ENCODE measurements at regions not wholly inside any gene's neighbourhood (a gene's known extent, or its start where the extent isn't known, plus 50 kb on each side); places are given as distances from the start of the nearest gene placed in this dataset.

GRCh38 chr10:76743169-76743568, 894.4 kb downstream of the KCNMA1 start:
- Mint-ChIP-seq H3K9me3 (no peaks in the 10 kb centered on the region), H3K36me3 (no peaks in the 10 kb centered on the region), H3K27ac (no peak overlapping the region), H3K4me3 (no peak overlapping the region), H3K4me1 (no peaks in the 10 kb centered on the region), H3K27me3 (no peaks in the 10 kb centered on the region)

DNA sequence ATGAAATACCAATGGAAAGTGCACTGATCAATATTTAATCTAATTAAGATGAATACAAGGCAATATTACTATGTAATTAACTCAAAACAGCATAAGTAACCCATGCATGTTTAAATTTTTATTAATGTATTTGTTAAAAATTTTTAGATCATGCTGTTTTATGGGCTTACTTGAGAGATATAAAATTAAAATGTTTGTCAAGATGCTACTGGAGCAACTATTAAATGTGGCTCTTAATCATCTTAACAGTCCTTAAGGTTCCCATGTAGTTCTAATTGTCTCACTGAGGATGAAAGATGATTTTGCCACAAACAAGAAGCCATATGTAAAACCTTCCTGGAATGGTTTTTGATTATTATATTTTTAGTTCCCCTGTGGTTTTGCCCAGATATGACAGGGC, 897.1 kb downstream of the KCNMA1 start:
- no peaks in the 10 kb centered on the region for H3K36me3 Mint-ChIP-seq
- no peak overlapping the region for H3K4me3 Mint-ChIP-seq
- H3K27me3 Mint-ChIP-seq: no peaks in the 10 kb centered on the region
- no peaks in the 10 kb centered on the region for H3K9me3 Mint-ChIP-seq
- H3K27ac Mint-ChIP-seq: no peak overlapping the region
- no peaks in the 10 kb centered on the region for H3K4me1 Mint-ChIP-seq

- H3K36me3 Mint-ChIP-seq: no peaks in the 10 kb centered on the region
- no peaks in the 10 kb centered on the region for H3K9me3 Mint-ChIP-seq
- H3K4me3 Mint-ChIP-seq: no peak overlapping the region
- no peaks in the 10 kb centered on the region for H3K27me3 Mint-ChIP-seq
- H3K27ac Mint-ChIP-seq: no peak overlapping the region
- H3K4me1 Mint-ChIP-seq: no peaks in the 10 kb centered on the region
These were observed 898.6 kb downstream of the KCNMA1 start for GRCh38 chr10:76738991-76739390.

DNA sequence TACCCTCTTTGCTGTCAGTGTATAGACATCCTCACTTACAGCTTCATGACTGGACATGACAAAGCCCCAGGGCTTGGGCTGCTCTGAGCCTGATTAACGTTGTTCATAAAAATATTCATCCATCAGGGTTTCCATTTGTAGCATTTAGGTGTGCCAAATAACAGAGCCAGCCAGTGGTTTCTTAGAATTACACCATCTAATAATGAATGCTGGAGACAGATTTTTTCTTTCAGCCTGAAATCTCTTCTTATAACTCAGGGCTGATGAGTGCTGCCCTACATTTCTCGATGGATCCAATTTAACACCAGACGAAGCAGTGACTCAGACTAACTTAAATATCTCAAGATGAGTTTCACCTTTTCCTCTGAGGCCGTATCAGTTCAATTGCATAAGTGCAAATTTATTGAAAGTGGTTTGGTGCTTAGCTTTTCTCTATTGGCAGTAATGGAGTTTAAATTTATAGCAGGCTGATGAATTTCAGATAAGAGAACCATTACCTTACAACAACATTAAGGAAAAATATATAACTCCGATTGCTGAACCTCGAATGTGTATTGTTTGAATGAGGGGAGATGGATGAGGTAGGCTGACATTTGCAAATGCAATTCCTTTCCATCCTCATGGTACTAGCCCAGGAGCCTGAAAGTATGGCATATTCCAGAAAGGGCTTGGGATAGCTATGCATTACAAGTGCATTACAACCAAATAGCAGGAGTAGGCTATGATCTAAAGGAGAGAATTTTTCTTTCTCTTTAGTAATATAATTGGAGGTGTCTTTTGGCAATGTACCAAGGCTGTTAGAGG, 900.6 kb downstream of the KCNMA1 start:
- no peaks in the 10 kb centered on the region for H3K4me1 Mint-ChIP-seq
- no peak overlapping the region for H3K4me3 Mint-ChIP-seq
- H3K27ac Mint-ChIP-seq: no peak overlapping the region
- H3K27me3 Mint-ChIP-seq: no peaks in the 10 kb centered on the region
- H3K36me3 Mint-ChIP-seq: no peaks in the 10 kb centered on the region
- H3K9me3 Mint-ChIP-seq: no peaks in the 10 kb centered on the region

DNA sequence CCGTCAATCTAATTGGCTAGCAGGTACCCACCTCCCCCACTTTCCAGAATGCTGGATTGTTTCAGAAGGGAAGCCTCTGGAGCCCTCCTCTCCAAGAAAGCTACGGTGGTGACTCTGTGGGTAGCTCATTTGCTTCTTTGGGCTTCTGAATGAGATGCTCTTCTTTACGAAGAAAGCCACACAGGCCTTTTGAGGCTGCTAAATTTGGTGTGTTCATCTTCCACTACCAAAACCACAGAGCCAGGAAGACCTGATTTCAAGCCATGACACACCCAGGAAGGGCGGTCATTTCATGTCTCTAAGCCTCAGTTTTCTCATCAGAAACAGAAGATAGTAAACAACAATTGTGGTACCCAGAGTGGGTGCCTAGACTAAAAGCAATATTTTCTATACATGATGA, 901.2 kb downstream of the KCNMA1 start:
- Mint-ChIP-seq H3K4me3 (no peak overlapping the region), H3K36me3 (no peaks in the 10 kb centered on the region), H3K27me3 (no peaks in the 10 kb centered on the region), H3K27ac (no peak overlapping the region), H3K9me3 (no peaks in the 10 kb centered on the region), H3K4me1 (no peaks in the 10 kb centered on the region)

DNA sequence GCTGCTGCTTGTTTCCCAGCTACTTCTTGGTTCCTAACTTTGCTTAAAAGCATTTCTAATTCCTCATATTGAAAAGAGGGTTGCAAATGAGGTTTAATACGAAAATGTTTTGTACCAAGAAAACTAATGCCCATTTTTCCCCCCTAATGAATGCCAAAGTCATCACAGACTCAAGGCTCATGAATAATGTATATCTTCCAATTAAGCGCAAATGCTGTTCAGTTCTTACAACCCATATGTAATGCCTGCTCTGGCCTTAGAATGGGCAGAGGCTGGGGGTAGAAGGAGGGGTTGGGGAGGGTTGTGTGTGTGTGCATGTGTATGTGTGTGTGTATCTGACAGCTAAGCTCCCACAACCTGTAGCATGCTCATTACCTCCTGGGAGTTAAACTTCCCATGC, 901.7 kb downstream of the KCNMA1 start:
- Mint-ChIP-seq H3K4me3 (no peak overlapping the region), H3K36me3 (no peaks in the 10 kb centered on the region)

GRCh38 chr10:76733441-76733936, 904.1 kb downstream of the KCNMA1 start:
- Mint-ChIP-seq H3K36me3 (no peaks in the 10 kb centered on the region), H3K27me3 (no peaks in the 10 kb centered on the region), H3K4me1 (no peaks in the 10 kb centered on the region), H3K9me3 (no peaks in the 10 kb centered on the region), H3K4me3 (no peak overlapping the region), H3K27ac (no peak overlapping the region)

More for the DNA sequence above, 901.7 kb downstream of the KCNMA1 start:
- no peak overlapping the region for H3K27ac Mint-ChIP-seq
- no peaks in the 10 kb centered on the region for H3K9me3 Mint-ChIP-seq
- H3K27me3 Mint-ChIP-seq: no peaks in the 10 kb centered on the region
- no peaks in the 10 kb centered on the region for H3K4me1 Mint-ChIP-seq

GRCh38 chr10:76732306-76732705, 905.3 kb downstream of the KCNMA1 start:
- no peaks in the 10 kb centered on the region for H3K27me3 Mint-ChIP-seq
- no peak overlapping the region for H3K4me3 Mint-ChIP-seq
- H3K4me1 Mint-ChIP-seq: no peaks in the 10 kb centered on the region
- H3K9me3 Mint-ChIP-seq: no peaks in the 10 kb centered on the region
- no peaks in the 10 kb centered on the region for H3K36me3 Mint-ChIP-seq
- H3K27ac Mint-ChIP-seq: no peak overlapping the region

GRCh38 chr10:76729841-76730487, 907.6 kb downstream of the KCNMA1 start:
- Mint-ChIP-seq H3K27me3 (no peaks in the 10 kb centered on the region), H3K4me3 (no peak overlapping the region), H3K9me3 (no peaks in the 10 kb centered on the region), H3K4me1 (no peaks in the 10 kb centered on the region), H3K36me3 (no peaks in the 10 kb centered on the region), H3K27ac (no peak overlapping the region)

DNA sequence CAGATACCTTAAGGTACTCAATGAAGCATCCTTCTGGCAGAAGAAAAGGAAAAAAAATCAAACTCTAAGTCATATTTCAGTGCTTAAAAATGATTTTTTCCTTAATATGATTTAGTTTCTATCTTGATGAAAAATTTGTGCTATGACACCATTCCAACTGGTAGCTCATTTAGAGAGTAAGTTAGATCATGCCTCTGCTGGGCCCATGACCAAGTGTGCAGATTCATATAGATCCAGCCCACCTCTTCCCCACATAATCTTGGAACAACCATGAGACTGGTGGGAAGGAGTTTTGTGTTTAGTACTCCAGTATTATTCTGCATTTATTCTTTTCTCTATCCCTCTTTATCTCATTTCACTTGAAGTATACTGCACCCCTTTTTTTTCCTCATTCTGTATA, 908.3 kb downstream of the KCNMA1 start:
- Mint-ChIP-seq H3K27me3 (no peaks in the 10 kb centered on the region), H3K36me3 (no peaks in the 10 kb centered on the region), H3K4me3 (no peak overlapping the region), H3K4me1 (no peaks in the 10 kb centered on the region), H3K27ac (no peak overlapping the region), H3K9me3 (no peaks in the 10 kb centered on the region)

- Mint-ChIP-seq H3K36me3 (no peaks in the 10 kb centered on the region), H3K4me3 (no peak overlapping the region), H3K27ac (no peak overlapping the region), H3K4me1 (no peaks in the 10 kb centered on the region), H3K27me3 (no peaks in the 10 kb centered on the region), H3K9me3 (no peaks in the 10 kb centered on the region)
These were observed 910.6 kb downstream of the KCNMA1 start for GRCh38 chr10:76727038-76727437.

- no peak overlapping the region for H3K27ac Mint-ChIP-seq
- peaks cover 5% of the 10 kb centered on the region for H3K9me3 Mint-ChIP-seq
- H3K4me3 Mint-ChIP-seq: no peak overlapping the region
- H3K36me3 Mint-ChIP-seq: no peaks in the 10 kb centered on the region
- H3K4me1 Mint-ChIP-seq: no peaks in the 10 kb centered on the region
- H3K27me3 Mint-ChIP-seq: no peaks in the 10 kb centered on the region
These were observed 913.8 kb downstream of the KCNMA1 start for GRCh38 chr10:76723844-76724243.

DNA sequence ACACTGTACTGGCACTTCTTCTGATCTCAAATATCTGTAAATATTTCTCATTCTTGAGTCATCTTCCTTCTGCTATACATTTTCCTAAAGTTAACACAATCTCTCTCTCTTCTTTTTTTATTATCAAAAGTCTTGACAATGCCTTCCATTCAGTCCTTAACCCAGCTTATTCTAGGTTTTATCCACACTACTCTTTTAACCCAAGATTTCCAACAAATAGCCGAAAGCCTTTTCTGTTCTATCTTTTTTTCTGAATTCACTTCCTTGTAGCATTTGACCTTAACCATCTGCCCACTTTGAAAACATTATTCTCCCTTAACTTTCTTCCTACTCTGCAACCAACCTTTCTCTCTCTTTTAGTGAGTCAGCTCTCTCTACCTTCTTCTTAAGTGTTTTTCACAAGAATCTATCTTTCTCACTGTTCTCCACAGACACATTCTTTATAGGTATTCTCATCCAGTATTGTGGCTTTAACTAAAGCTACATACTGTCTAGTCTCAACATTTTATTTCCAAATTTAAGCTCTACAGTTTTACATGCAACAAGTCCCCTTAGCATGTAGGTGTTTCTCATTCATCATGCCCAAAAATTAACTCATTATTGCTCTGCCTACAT, 915.6 kb downstream of the KCNMA1 start:
- no peaks in the 10 kb centered on the region for H3K27me3 Mint-ChIP-seq
- H3K9me3 Mint-ChIP-seq: peaks cover 5% of the 10 kb centered on the region
- no peaks in the 10 kb centered on the region for H3K36me3 Mint-ChIP-seq
- no peaks in the 10 kb centered on the region for H3K4me1 Mint-ChIP-seq
- H3K27ac Mint-ChIP-seq: no peak overlapping the region
- H3K4me3 Mint-ChIP-seq: no peak overlapping the region

- Mint-ChIP-seq H3K9me3 (peaks cover 10% of the 10 kb centered on the region), H3K27me3 (no peaks in the 10 kb centered on the region), H3K4me1 (no peaks in the 10 kb centered on the region), H3K27ac (no peak overlapping the region), H3K36me3 (no peaks in the 10 kb centered on the region), H3K4me3 (no peak overlapping the region)
These were observed 918.6 kb downstream of the KCNMA1 start for GRCh38 chr10:76719006-76719405.

- H3K4me1 Mint-ChIP-seq: no peaks in the 10 kb centered on the region
- H3K9me3 Mint-ChIP-seq: peaks cover 10% of the 10 kb centered on the region
- H3K27me3 Mint-ChIP-seq: no peaks in the 10 kb centered on the region
- no peaks in the 10 kb centered on the region for H3K36me3 Mint-ChIP-seq
- H3K27ac Mint-ChIP-seq: no peak overlapping the region
- H3K4me3 Mint-ChIP-seq: no peak overlapping the region
These were observed 920.5 kb downstream of the KCNMA1 start for GRCh38 chr10:76717141-76717540.

Data from activated naive CD4-positive, alpha-beta T cell treated with anti-CD3 and anti-CD28 coated beads, Interleukin-2, amount 50 U/mL, for 24 hours (primary cell).